Astrocyte (in vitro differentiated cells and primary cell): ENCODE measurements at regions not wholly inside any gene's neighbourhood (a gene's known extent, or its start where the extent isn't known, plus 50 kb on each side); places are given as distances from the start of the nearest gene placed in this dataset.

Experiments
- CTCF ChIP-seq: IDR thresholded peaks from 2 replicates; pipeline ENCODE4 v1.5.1; 2011; ENCODE audit warnings: low read depth, mild to moderate bottlenecking, inconsistent platforms, low read length, moderate library complexity; ENCODE audit not compliant: insufficient read depth
- EZH2 ChIP-seq: IDR thresholded peaks from 2 replicates; pipeline ENCODE4 v1.6.1; 2012; ENCODE audit warnings: mild to moderate bottlenecking, low read length, inconsistent platforms; ENCODE audit not compliant: insufficient read depth

- TF ChIP-seq CTCF, result no peak
- TF ChIP-seq EZH2, result no peak
These were observed 411.0 kb upstream of the NEGR1 start for GRCh38 chr1:72693376-72693775.
